ENCODE measurements at regions not wholly inside any gene's neighbourhood (a gene's known extent, or its start where the extent isn't known, plus 50 kb on each side); places are given as distances from the start of the nearest gene placed in this dataset.

- H3K4me3 ChIP-seq (replicated peaks; ENCODE audit: low read depth, low read length), result no peak overlapping the region
- DNase-seq (ENCODE audit: low read depth), result no peak
- TF ChIP-seq CTCF (IDR thresholded peaks at IDR 0.05; ENCODE audit: low read length, missing control alignments), result no peak
Measured at GRCh38 chr4:122249357-122249756, 97.2 kb downstream of the BLTP1 start.

- no peak for TF ChIP-seq CTCF (IDR thresholded peaks at IDR 0.05; ENCODE audit: low read length, missing control alignments)
- no peak overlapping the region for H3K4me3 ChIP-seq (replicated peaks; ENCODE audit: low read depth, low read length)
- no peak for DNase-seq (ENCODE audit: low read depth)
Measured at GRCh38 chr4:122252584-122252983, 100.5 kb downstream of the BLTP1 start.

GRCh38 chr4:122259849-122260248 lies 107.7 kb downstream of the BLTP1 start:
- DNase-seq (ENCODE audit: low read depth), result no peak
- no peak overlapping the region for H3K4me3 ChIP-seq (replicated peaks; ENCODE audit: low read depth, low read length)
- no peak for TF ChIP-seq CTCF (IDR thresholded peaks at IDR 0.05; ENCODE audit: low read length, missing control alignments)

GRCh38 chr4:122276359-122276758 lies 102.5 kb upstream of the ADAD1 start:
- no peak for DNase-seq (ENCODE audit: low read depth)
- H3K4me3 ChIP-seq (replicated peaks; ENCODE audit: low read depth, low read length), result no peak overlapping the region
- no peak for TF ChIP-seq CTCF (IDR thresholded peaks at IDR 0.05; ENCODE audit: low read length, missing control alignments)

- TF ChIP-seq CTCF (IDR thresholded peaks at IDR 0.05; ENCODE audit: low read length, missing control alignments), result no peak
- DNase-seq (ENCODE audit: low read depth), result no peak
- H3K4me3 ChIP-seq (replicated peaks; ENCODE audit: low read depth, low read length), result no peak overlapping the region
Measured at GRCh38 chr4:122278976-122279375, 99.8 kb upstream of the ADAD1 start.

- TF ChIP-seq CTCF (IDR thresholded peaks at IDR 0.05; ENCODE audit: low read length, missing control alignments), result no peak
- no peak overlapping the region for H3K4me3 ChIP-seq (replicated peaks; ENCODE audit: low read depth, low read length)
- no peak for DNase-seq (ENCODE audit: low read depth)
Measured at GRCh38 chr4:122279670-122280069, 99.1 kb upstream of the ADAD1 start.

- peak; percentile 8 for DNase-seq (ENCODE audit: low read depth)
- no peak overlapping the region for H3K4me3 ChIP-seq (replicated peaks; ENCODE audit: low read depth, low read length)
- no peak for TF ChIP-seq CTCF (IDR thresholded peaks at IDR 0.05; ENCODE audit: low read length, missing control alignments)
Measured at GRCh38 chr4:122285285-122285684, 93.5 kb upstream of the ADAD1 start.

Data from fibroblast of pulmonary artery (primary cell).